GM12865 (cell line): ENCODE measurements at regions not wholly inside any gene's neighbourhood (a gene's known extent, or its start where the extent isn't known, plus 50 kb on each side); places are given as distances from the start of the nearest gene placed in this dataset.

Experiments
- DNase-seq: peaks from one replicate; pipeline ENCODE4 v3.0.0; 2010; ENCODE audit warnings: low read depth
- H3K4me3 ChIP-seq: 2 replicates; pipeline ENCODE4 v1.5.1; 2011; ENCODE audit warnings: mild to moderate bottlenecking, low read depth, low read length, control low read depth
- CTCF ChIP-seq: IDR thresholded peaks from 2 replicates; pipeline ENCODE4 v1.5.1; 2011; ENCODE audit warnings: low read length, control low read depth, low read depth, inconsistent platforms; ENCODE audit not compliant: insufficient read depth; ENCODE audit errors: missing control alignments

GRCh38 chr7:45241339-45242109 is 83.9 kb downstream of the RAMP3 start:
- no peak overlapping the region for H3K4me3 ChIP-seq
- no peak for DNase-seq
- no peak for TF ChIP-seq CTCF

- no peak for DNase-seq
- H3K4me3 ChIP-seq = no peak overlapping the region
- TF ChIP-seq CTCF = no peak
These were observed 84.7 kb downstream of the RAMP3 start for GRCh38 chr7:45242261-45242660.

GRCh38 chr7:45242698-45243097 is 85.1 kb downstream of the RAMP3 start:
- no peak for DNase-seq
- H3K4me3 ChIP-seq = no peak overlapping the region
- no peak for TF ChIP-seq CTCF

GRCh38 chr7:45244981-45245380 is 87.4 kb downstream of the RAMP3 start:
- no peak for TF ChIP-seq CTCF
- DNase-seq = no peak
- no peak overlapping the region for H3K4me3 ChIP-seq

- peak; percentile 17 for DNase-seq
- H3K4me3 ChIP-seq = no peak overlapping the region
- no peak for TF ChIP-seq CTCF
These were observed 88.7 kb downstream of the RAMP3 start for GRCh38 chr7:45246339-45246738.

- H3K4me3 ChIP-seq = no peak overlapping the region
- DNase-seq = no peak
- no peak for TF ChIP-seq CTCF
These were observed 94.7 kb downstream of the RAMP3 start for GRCh38 chr7:45252248-45252647.

- no peak overlapping the region for H3K4me3 ChIP-seq
- DNase-seq = peak; percentile 19
- TF ChIP-seq CTCF = no peak
These were observed 95.3 kb downstream of the RAMP3 start for GRCh38 chr7:45252857-45253256.
